GM21619 (cell line): ENCODE measurements at regions not wholly inside any gene's neighbourhood (a gene's known extent, or its start where the extent isn't known, plus 50 kb on each side); places are given as distances from the start of the nearest gene placed in this dataset.

ENCODE experiments used
- ATAC-seq: cut with Tn5 transposase; IDR thresholded peaks from one replicate; pipeline ENCODE4 v1.9.1; 2021; ENCODE audit not compliant: unreplicated experiment

DNA sequence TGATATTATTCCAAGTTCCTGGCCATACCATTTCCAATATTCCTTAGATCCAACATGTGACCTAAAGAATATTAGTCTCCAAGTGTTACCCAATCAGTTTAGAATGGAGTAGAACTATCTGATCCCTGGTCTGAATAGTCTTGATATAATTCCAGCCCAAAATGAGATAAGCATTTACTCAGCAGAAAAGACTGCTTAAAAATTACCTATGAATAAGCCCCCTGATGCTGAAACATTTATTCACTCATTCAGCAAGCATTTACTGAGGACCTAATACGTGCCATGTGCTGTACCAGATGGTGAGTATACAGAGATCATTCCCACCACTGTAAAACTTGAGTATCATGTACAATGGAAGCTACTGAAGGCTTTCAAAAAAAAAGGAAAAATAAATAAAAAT, 157.0 kb downstream of the FAM114A2 start:
- no peak for ATAC-seq

DNA sequence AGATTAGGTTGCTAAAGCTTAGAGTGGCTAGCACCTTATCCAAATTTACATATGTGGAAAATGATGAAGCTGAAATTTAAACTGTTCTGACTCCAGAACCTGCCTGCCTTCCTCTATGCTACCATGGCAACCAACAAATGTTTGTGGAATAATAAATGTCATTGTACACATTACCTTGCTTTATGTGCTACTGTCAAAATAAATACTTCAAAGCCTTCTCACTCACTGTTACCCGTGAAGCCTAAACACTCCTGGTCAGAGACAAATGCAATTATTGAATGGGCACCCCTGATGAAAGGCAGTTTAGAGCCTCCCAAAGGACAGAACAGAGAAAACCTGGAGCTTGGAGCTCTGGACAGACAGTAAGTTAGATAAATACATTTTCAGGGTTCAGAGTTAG, 158.6 kb downstream of the FAM114A2 start:
- ATAC-seq = no peak

DNA sequence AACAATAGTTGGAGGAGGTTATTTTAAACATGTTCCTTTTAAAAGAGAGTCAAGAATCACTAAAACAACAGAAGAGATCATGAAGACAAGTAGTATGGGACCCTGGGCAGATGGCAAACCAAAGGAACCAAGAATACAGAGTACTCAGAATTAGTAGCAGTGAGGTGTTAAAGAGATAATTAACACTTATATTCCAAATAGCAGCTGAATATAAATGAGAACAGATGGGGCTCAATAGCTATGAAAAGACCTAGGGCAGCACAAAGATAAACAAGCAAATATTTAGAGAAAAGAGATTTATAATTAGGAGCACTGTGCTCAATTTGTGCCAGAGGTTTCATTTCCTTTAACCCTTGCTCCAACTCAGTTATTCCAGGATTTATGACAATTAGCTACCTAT, 159.1 kb downstream of the FAM114A2 start:
- ATAC-seq = no peak

DNA sequence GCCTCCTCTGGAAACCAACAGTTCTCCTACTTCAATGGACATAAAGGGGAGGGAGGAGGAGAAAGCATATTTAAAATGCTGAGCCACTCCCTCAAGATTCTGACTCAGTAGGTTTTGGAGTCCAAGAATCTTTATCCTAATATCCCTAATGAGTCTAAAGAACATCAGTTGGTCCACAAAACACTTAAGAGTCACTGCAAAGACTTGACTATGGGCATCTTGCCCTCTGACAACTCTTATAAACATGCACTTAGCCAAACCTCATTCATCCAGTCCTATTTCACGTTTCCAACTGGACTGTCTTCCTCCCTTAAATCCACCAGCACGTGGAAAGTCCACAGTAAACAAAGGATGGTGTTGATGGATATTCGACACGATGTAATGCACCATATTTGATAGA, 172.5 kb downstream of the FAM114A2 start:
- ATAC-seq = no peak

DNA sequence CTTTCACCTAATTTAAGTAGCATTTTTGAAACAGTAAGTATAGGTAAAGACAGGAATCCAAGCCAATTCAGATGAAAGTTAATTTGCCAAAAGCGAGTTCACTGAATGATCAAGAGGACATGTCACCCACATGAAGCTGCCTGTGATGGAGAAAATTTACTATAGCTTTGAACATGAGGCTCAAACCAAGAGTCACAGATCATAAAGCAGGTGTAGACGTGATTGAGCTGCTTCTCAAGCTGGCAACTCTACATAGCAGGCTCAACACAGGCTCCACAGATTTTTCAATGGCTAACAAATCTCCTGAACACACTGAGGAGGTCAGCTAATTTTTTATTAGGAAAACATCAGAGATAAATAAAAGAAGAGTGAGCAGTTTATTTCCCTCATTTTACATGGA, 173.7 kb downstream of the FAM114A2 start:
- ATAC-seq = no peak

DNA sequence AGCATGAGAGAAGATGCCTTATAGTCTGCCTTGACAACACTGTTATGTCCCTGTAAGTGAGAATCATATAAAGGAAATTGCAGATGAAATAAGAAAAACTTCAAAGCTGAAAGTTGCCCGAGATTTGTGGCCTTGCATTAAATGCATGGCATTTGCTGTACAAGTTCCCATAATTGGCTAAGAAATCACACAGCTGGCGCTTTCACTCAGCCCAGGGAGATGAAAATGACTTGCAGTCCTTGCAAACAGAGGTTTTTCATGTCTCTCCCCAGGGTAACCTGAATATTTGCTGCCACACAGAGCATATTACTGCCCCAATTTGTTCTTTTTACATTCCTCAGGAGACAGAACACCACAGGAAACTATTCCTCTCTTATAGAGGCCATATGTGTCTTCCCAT, 174.8 kb downstream of the FAM114A2 start:
- no peak for ATAC-seq
